ENCODE measurements at regions not wholly inside any gene's neighbourhood (a gene's known extent, or its start where the extent isn't known, plus 50 kb on each side); places are given as distances from the start of the nearest gene placed in this dataset.
"Not testable (repeated sequence)": the region's sequence is repeated elsewhere in the genome, so short reads cannot be mapped to it uniquely, and the experiment has no call there.

DNA sequence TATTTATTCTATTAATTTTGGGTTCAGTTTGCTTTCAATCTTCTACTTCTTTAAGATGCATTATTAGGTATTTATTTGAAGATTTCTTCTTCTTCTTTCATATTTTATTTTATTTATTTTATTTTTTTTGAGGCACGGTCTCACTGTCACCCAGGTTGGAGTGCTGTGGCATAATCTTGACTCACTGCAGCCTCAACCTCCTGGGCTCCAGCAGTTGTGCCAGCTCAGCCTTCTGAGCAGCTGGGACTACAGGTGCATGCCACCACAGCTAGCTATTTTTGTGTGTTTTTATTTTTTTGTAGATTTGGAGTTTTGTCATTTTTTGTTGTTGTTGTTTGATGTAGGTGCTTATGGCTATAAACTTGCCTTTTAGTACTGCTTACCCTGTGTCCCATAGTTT lies 543.2 kb upstream of the SGO1 start:
- TF ChIP-seq, protein P1, sequence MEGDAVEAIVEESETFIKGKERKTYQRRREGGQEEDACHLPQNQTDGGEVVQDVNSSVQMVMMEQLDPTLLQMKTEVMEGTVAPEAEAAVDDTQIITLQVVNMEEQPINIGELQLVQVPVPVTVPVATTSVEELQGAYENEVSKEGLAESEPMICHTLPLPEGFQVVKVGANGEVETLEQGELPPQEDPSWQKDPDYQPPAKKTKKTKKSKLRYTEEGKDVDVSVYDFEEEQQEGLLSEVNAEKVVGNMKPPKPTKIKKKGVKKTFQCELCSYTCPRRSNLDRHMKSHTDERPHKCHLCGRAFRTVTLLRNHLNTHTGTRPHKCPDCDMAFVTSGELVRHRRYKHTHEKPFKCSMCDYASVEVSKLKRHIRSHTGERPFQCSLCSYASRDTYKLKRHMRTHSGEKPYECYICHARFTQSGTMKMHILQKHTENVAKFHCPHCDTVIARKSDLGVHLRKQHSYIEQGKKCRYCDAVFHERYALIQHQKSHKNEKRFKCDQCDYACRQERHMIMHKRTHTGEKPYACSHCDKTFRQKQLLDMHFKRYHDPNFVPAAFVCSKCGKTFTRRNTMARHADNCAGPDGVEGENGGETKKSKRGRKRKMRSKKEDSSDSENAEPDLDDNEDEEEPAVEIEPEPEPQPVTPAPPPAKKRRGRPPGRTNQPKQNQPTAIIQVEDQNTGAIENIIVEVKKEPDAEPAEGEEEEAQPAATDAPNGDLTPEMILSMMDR (IDR thresholded peaks at IDR 0.05; ENCODE audit: borderline replicate concordance, control extremely low read depth, extremely low read depth, insufficient read depth, missing control alignments) = no peak
- DNase-seq (ENCODE audit: low spot score) = no peak
- in situ Hi-C loops (cut with MboI; ENCODE audit: low sequenced_read_pairs, unreplicated experiment) = no loop called here

DNA sequence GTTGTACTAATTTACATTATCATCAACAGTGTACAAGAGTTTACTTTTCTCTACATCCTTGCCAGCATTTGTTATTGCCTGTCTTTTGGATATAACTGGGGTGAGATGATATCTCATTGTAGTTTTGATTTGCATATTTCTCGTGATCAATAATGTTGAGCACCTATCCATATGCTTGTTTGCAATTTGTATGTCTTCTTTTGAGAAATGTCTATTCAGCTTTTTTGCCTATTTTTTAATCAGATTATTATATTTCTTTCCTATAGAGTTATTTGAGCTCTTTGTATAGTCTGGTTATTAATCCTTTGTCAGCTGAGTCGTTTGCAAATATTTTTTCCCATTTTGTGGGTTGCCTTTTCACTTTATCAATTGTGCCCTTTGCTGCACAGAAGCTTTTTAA lies 540.8 kb upstream of the SGO1 start:
- no peak for DNase-seq (ENCODE audit: low spot score)
- in situ Hi-C loops (cut with MboI; ENCODE audit: low sequenced_read_pairs, unreplicated experiment) = no loop called here
- TF ChIP-seq, protein P1 (IDR thresholded peaks at IDR 0.05; ENCODE audit: borderline replicate concordance, control extremely low read depth, extremely low read depth, insufficient read depth, missing control alignments) = no peak

DNA sequence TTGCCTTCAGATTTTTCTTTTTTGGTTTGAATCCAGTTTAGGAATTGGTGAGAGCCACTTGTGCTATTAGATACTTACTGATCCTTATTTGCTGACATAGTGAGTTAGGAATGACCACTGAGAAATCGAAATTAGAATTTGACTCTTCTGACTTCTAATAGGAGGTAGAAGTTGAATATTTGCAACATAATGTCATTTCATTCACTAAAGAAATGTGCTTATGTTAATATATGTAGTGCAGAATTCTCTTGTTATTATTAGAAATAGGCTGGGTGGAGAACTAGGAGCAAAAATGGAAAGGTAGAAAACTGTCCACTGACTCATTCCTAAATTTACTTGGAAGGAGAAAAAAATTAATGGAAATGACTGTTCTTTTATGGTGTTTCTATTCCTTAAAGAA lies 538.2 kb upstream of the SGO1 start:
- TF ChIP-seq, protein P1 (IDR thresholded peaks at IDR 0.05; ENCODE audit: borderline replicate concordance, control extremely low read depth, extremely low read depth, insufficient read depth, missing control alignments) = no peak
- in situ Hi-C loops (cut with MboI; ENCODE audit: low sequenced_read_pairs, unreplicated experiment) = no loop called here
- DNase-seq (ENCODE audit: low spot score) = no peak

DNA sequence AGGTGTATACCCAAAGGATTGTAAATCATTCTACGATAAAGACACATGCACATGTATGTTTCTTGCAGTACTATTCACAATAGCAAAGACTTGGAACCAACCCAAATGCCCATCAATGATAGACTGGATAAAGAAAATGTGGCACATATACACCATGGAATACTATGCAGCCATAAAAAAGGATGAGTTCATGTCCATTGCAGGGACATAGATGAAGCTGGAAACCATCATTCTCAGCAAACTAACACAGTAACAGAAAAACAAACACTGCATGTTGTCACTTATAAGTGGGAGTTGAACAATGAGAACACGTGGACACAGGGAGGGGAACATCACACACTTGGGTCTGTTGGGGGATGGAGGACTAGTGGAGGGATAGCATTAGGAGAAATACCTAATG lies 530.4 kb upstream of the SGO1 start:
- in situ Hi-C loops (cut with MboI; ENCODE audit: low sequenced_read_pairs, unreplicated experiment); DNase-seq (ENCODE audit: low spot score): not testable (repeated sequence)

DNA sequence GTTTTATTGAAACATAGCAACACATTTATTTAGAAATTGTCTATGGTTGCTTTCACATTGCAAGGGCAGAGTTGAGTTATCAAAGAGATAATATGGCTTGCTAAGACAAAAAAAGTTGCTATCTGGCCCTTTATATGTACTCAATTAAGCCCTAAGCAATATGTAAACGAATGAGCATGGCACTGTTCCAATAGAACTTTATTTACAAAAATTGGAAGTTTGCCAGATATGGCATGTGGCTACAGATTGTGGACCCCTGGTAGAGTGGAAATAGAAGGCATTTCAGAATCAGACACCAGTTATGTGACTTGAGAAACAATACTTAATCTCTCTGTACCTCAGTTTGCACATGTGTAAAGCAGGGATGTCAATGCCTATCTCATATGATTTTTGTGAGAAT lies 515.6 kb upstream of the SGO1 start:
- TF ChIP-seq, protein P1 (IDR thresholded peaks at IDR 0.05; ENCODE audit: borderline replicate concordance, control extremely low read depth, extremely low read depth, insufficient read depth, missing control alignments) = no peak
- DNase-seq (ENCODE audit: low spot score) = no peak
- in situ Hi-C loops (cut with MboI; ENCODE audit: low sequenced_read_pairs, unreplicated experiment) = no loop called here

DNA sequence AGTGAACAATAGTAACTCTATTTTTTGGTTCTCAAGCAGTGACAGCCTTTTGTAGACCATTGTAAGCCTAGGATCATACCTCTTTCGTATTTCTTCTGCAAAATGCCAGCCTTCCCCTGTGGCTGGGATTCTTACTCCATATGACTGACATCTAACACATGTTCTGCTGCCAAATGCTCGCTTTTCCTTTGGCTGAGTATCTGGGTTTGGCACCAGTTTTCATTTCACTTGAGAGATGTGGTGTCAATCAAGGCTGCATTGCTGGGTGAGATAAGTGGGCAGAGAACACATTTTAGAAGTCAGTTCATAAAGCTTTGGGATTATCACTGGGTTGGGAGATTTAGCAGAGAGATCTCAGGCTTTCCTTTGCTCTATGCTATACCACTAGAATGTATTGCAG lies 514.7 kb upstream of the SGO1 start:
- TF ChIP-seq, protein P1 (IDR thresholded peaks at IDR 0.05; ENCODE audit: borderline replicate concordance, control extremely low read depth, extremely low read depth, insufficient read depth, missing control alignments) = no peak
- DNase-seq (ENCODE audit: low spot score) = no peak
- in situ Hi-C loops (cut with MboI; ENCODE audit: low sequenced_read_pairs, unreplicated experiment) = no loop called here

DNA sequence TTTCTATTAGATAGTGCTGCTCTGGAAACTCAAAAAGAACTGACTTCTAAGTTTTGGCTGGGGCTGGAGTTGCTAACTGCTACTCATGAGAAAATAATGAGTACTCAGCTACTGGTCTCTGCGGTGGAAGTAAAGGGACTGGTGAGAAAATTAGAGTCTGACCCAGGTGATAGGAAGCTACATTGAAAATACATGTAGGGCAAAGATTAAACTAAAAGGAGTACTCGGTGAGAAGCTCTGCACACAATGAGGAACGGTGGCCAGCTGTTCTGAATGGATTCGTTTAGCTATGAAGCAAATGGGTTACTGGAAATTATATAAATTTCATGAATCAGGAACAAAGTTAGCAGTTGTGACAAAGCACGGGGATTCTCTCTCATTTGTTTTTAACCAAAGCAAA lies 512.9 kb upstream of the SGO1 start:
- DNase-seq (ENCODE audit: low spot score) = no peak
- TF ChIP-seq, protein P1 (IDR thresholded peaks at IDR 0.05; ENCODE audit: borderline replicate concordance, control extremely low read depth, extremely low read depth, insufficient read depth, missing control alignments) = no peak
- in situ Hi-C loops (cut with MboI; ENCODE audit: low sequenced_read_pairs, unreplicated experiment) = no loop called here

Data from GM13976 (cell line).